HUES48 (cell line): ENCODE measurements at regions not wholly inside any gene's neighbourhood (a gene's known extent, or its start where the extent isn't known, plus 50 kb on each side); places are given as distances from the start of the nearest gene placed in this dataset.

Experiments
- H3K27ac ChIP-seq: one replicate; pipeline ENCODE4 v1.7.0; 2013; ENCODE audit warnings: low read depth, low read length, inconsistent platforms
- H3K27me3 ChIP-seq: 2 replicates; pipeline ENCODE4 v1.6.1; 2013; ENCODE audit warnings: mild to moderate bottlenecking, low read length; ENCODE audit not compliant: control insufficient read depth, insufficient read depth
- H3K36me3 ChIP-seq: 2 replicates; pipeline ENCODE4 v1.6.1; 2013; ENCODE audit warnings: low read length; ENCODE audit not compliant: control insufficient read depth, insufficient read depth
- H3K4me1 ChIP-seq: 2 replicates; pipeline ENCODE4 v1.6.1; 2013; ENCODE audit warnings: mild to moderate bottlenecking, low read length; ENCODE audit not compliant: control insufficient read depth, insufficient read depth
- H3K4me3 ChIP-seq: 2 replicates; pipeline ENCODE4 v1.5.1; 2013; ENCODE audit warnings: mild to moderate bottlenecking, low read depth, low read length
- H3K9ac ChIP-seq: 2 replicates; pipeline ENCODE4 v1.6.1; 2013; ENCODE audit warnings: mild to moderate bottlenecking, low read depth, low read length, moderate library complexity
- H3K9me3 ChIP-seq: 2 replicates; pipeline ENCODE4 v1.6.1; 2013; ENCODE audit warnings: low read length; ENCODE audit not compliant: control insufficient read depth, insufficient read depth

DNA sequence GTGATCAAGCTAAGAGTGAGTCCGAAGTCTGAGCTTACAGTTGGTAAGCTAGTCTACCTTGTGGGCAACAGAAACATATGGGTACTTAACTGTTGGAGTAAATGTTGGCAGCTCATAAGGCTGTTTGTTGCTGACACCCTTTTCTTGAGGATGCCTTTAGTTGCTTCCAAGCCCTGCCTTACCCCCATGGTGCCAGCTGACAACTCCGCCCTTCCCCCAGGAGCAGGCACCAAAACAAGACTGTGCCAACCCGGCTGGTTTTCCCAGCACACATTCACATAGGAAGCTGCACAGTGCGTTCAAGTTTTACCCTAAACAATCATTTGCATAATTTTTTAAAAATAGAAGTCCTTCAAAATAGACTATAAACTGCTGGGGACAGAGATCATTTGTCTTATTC lies 150.2 kb upstream of the LMO4 start:
- Histone ChIP-seq H3K9me3 (no peaks in the 10 kb centered on the region), H3K36me3 (no peaks in the 10 kb centered on the region), H3K27me3 (no peaks in the 10 kb centered on the region), H3K27ac (no peak overlapping the region), H3K4me1 (no peaks in the 10 kb centered on the region), H3K4me3 (no peak overlapping the region), H3K9ac (no peak overlapping the region)

- Histone ChIP-seq H3K9ac (no peak overlapping the region), H3K27ac (no peak overlapping the region), H3K27me3 (no peaks in the 10 kb centered on the region), H3K4me3 (no peak overlapping the region), H3K36me3 (no peaks in the 10 kb centered on the region), H3K9me3 (no peaks in the 10 kb centered on the region), H3K4me1 (no peaks in the 10 kb centered on the region)
Measured at GRCh38 chr1:87179076-87179810, 149.4 kb upstream of the LMO4 start.

- Histone ChIP-seq H3K4me3 (no peak overlapping the region), H3K27me3 (no peaks in the 10 kb centered on the region), H3K27ac (no peak overlapping the region), H3K36me3 (no peaks in the 10 kb centered on the region), H3K4me1 (no peaks in the 10 kb centered on the region), H3K9me3 (no peaks in the 10 kb centered on the region), H3K9ac (no peak overlapping the region)
Measured at GRCh38 chr1:87179851-87180519, 148.7 kb upstream of the LMO4 start.

- no peaks in the 10 kb centered on the region for H3K4me1 ChIP-seq
- H3K27me3 ChIP-seq = no peaks in the 10 kb centered on the region
- no peak overlapping the region for H3K9ac ChIP-seq
- no peak overlapping the region for H3K27ac ChIP-seq
- no peaks in the 10 kb centered on the region for H3K36me3 ChIP-seq
- H3K4me3 ChIP-seq = no peak overlapping the region
- no peaks in the 10 kb centered on the region for H3K9me3 ChIP-seq
Measured at GRCh38 chr1:87180682-87181081, 148.0 kb upstream of the LMO4 start.

DNA sequence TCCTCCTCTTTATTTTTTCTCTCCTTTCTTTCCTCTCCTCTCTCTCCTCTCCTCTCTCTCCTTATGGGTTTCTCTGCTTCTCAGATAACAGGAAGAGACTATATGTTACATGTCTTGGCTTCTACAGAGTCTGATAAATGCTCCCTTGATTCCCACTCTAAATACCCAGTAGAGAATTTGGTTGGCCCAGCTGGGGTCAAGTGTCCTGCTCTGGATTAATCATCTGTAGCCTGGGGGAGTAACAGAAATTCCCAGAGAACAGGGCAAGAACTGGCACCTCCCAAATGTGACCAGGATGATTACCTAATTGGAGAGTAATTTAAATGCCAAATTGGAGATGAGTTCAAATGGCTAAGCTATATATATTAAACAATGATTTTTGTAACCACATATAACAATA lies 146.1 kb upstream of the LMO4 start:
- Histone ChIP-seq H3K27ac (no peak overlapping the region), H3K9me3 (no peaks in the 10 kb centered on the region), H3K36me3 (no peaks in the 10 kb centered on the region), H3K4me1 (no peaks in the 10 kb centered on the region), H3K27me3 (no peaks in the 10 kb centered on the region), H3K9ac (no peak overlapping the region), H3K4me3 (no peak overlapping the region)

GRCh38 chr1:87185077-87185476 lies 143.6 kb upstream of the LMO4 start:
- Histone ChIP-seq H3K36me3 (no peaks in the 10 kb centered on the region), H3K9ac (no peak overlapping the region), H3K9me3 (no peaks in the 10 kb centered on the region), H3K4me3 (no peak overlapping the region), H3K4me1 (peaks cover 6% of the 10 kb centered on the region), H3K27me3 (no peaks in the 10 kb centered on the region), H3K27ac (no peak overlapping the region)

GRCh38 chr1:87186346-87186745 lies 142.3 kb upstream of the LMO4 start:
- H3K9ac ChIP-seq = no peak overlapping the region
- peaks cover 7% of the 10 kb centered on the region for H3K4me1 ChIP-seq
- H3K27ac ChIP-seq = no peak overlapping the region
- no peaks in the 10 kb centered on the region for H3K36me3 ChIP-seq
- no peaks in the 10 kb centered on the region for H3K27me3 ChIP-seq
- no peak overlapping the region for H3K4me3 ChIP-seq
- H3K9me3 ChIP-seq = no peaks in the 10 kb centered on the region

GRCh38 chr1:87188640-87189039 lies 140.0 kb upstream of the LMO4 start:
- Histone ChIP-seq H3K27ac (no peak overlapping the region), H3K9me3 (no peaks in the 10 kb centered on the region), H3K4me3 (no peak overlapping the region), H3K36me3 (no peaks in the 10 kb centered on the region), H3K9ac (no peak overlapping the region), H3K27me3 (no peaks in the 10 kb centered on the region), H3K4me1 (peaks cover 11% of the 10 kb centered on the region)

GRCh38 chr1:87190402-87190801 lies 138.3 kb upstream of the LMO4 start:
- Histone ChIP-seq H3K4me1 (peaks cover 11% of the 10 kb centered on the region), H3K9ac (no peak overlapping the region), H3K4me3 (no peak overlapping the region), H3K27ac (no peak overlapping the region), H3K9me3 (no peaks in the 10 kb centered on the region), H3K36me3 (no peaks in the 10 kb centered on the region), H3K27me3 (no peaks in the 10 kb centered on the region)

- H3K9me3 ChIP-seq = no peaks in the 10 kb centered on the region
- H3K4me3 ChIP-seq = no peak overlapping the region
- no peaks in the 10 kb centered on the region for H3K36me3 ChIP-seq
- no peak overlapping the region for H3K9ac ChIP-seq
- peaks cover 11% of the 10 kb centered on the region for H3K4me1 ChIP-seq
- H3K27me3 ChIP-seq = no peaks in the 10 kb centered on the region
- no peak overlapping the region for H3K27ac ChIP-seq
Measured at GRCh38 chr1:87191646-87192045, 137.0 kb upstream of the LMO4 start.

GRCh38 chr1:87194271-87194774 lies 134.4 kb upstream of the LMO4 start:
- Histone ChIP-seq H3K9ac (no peak overlapping the region), H3K9me3 (no peaks in the 10 kb centered on the region), H3K36me3 (no peaks in the 10 kb centered on the region), H3K27ac (no peak overlapping the region), H3K4me1 (peaks cover 8% of the 10 kb centered on the region), H3K4me3 (no peak overlapping the region), H3K27me3 (no peaks in the 10 kb centered on the region)
